ENCODE measurements at regions not wholly inside any gene's neighbourhood (a gene's known extent, or its start where the extent isn't known, plus 50 kb on each side); places are given as distances from the start of the nearest gene placed in this dataset.
"Not testable (repeated sequence)": the region's sequence is repeated elsewhere in the genome, so short reads cannot be mapped to it uniquely, and the experiment has no call there.

- no peak for DNase-seq
These were observed 385.6 kb downstream of the PTPRU start for GRCh38 chr1:29621826-29622435.

GRCh38 chr1:29620631-29621030 is 384.3 kb downstream of the PTPRU start:
- no peak for DNase-seq

GRCh38 chr1:29607236-29607635 is 370.9 kb downstream of the PTPRU start:
- no peak for DNase-seq

GRCh38 chr1:29604796-29605195 is 368.5 kb downstream of the PTPRU start:
- DNase-seq = not testable (repeated sequence)

- DNase-seq = no peak
These were observed 367.3 kb downstream of the PTPRU start for GRCh38 chr1:29603622-29604021.

GRCh38 chr1:29602203-29602602 is 365.9 kb downstream of the PTPRU start:
- DNase-seq = no peak

- no peak for DNase-seq
These were observed 364.7 kb downstream of the PTPRU start for GRCh38 chr1:29601021-29601420.

- DNase-seq = no peak
These were observed 363.5 kb downstream of the PTPRU start for GRCh38 chr1:29599826-29600225.

- no peak for DNase-seq
These were observed 362.7 kb downstream of the PTPRU start for GRCh38 chr1:29599071-29599470.

GRCh38 chr1:29597861-29598260 is 361.5 kb downstream of the PTPRU start:
- DNase-seq = no peak

GRCh38 chr1:29593601-29594382 is 357.5 kb downstream of the PTPRU start:
- DNase-seq = no peak

- DNase-seq = no peak
These were observed 356.4 kb downstream of the PTPRU start for GRCh38 chr1:29592731-29593130.

- DNase-seq = no peak
These were observed 355.9 kb downstream of the PTPRU start for GRCh38 chr1:29592261-29592615.

GRCh38 chr1:29591601-29592260 is 355.4 kb downstream of the PTPRU start:
- no peak for DNase-seq

GRCh38 chr1:29590583-29591565 is 354.6 kb downstream of the PTPRU start:
- DNase-seq = no peak

- DNase-seq = not testable (repeated sequence)
These were observed 353.4 kb downstream of the PTPRU start for GRCh38 chr1:29589716-29590115.

- DNase-seq = no peak
These were observed 350.8 kb downstream of the PTPRU start for GRCh38 chr1:29586991-29587745.

GRCh38 chr1:29586215-29586614 is 349.9 kb downstream of the PTPRU start:
- no peak for DNase-seq

- no peak for DNase-seq
These were observed 349.3 kb downstream of the PTPRU start for GRCh38 chr1:29585656-29586055.

GRCh38 chr1:29585201-29585600 is 348.9 kb downstream of the PTPRU start:
- no peak for DNase-seq

- no peak for DNase-seq
These were observed 348.5 kb downstream of the PTPRU start for GRCh38 chr1:29584776-29585175.

GRCh38 chr1:29584362-29584761 is 348.0 kb downstream of the PTPRU start:
- DNase-seq = no peak

Measured in COR-L47 (cell line).